Upper lobe of right lung (tissue), 1 donor: ENCODE measurements at regions not wholly inside any gene's neighbourhood (a gene's known extent, or its start where the extent isn't known, plus 50 kb on each side); places are given as distances from the start of the nearest gene placed in this dataset.

Experiments
- ATAC-seq: fragments of 200-7000 bp; cut with Tn5 transposase; one replicate; pipeline ENCODE4 v1.9.1; 2020; ENCODE audit warnings: mild to moderate bottlenecking, moderate library complexity
- DNase-seq: peaks from one replicate; pipeline ENCODE4 v3.0.0-alpha.2; 2020
- H3K27ac ChIP-seq: fragments of 200-600 bp; one replicate; pipeline ENCODE4 v1.8.0; 2022
- H3K27me3 ChIP-seq: fragments of 200-600 bp; one replicate; pipeline ENCODE4 v1.8.0; 2022; ENCODE audit warnings: mild to moderate bottlenecking
- H3K36me3 ChIP-seq: fragments of 200-600 bp; one replicate; pipeline ENCODE4 v1.8.0; 2022
- H3K4me1 ChIP-seq: fragments of 200-600 bp; one replicate; pipeline ENCODE4 v1.8.0; 2022
- H3K4me3 ChIP-seq: fragments of 200-600 bp; one replicate; pipeline ENCODE4 v1.8.0; 2022; ENCODE audit warnings: mild to moderate bottlenecking
- H3K9me3 ChIP-seq: fragments of 200-600 bp; one replicate; pipeline ENCODE4 v1.8.0; 2022
- CTCF ChIP-seq: fragments of 200-600 bp; IDR thresholded peaks from one replicate; pipeline ENCODE4 v1.8.0; 2022; ENCODE audit warnings: antibody characterized with exemption
- intact Hi-C: fragments of 100-400 bp; cut with DNase I; formaldehyde crosslinking; loops from one replicate; pipeline ENCODE4 v1.11.0; 2022
- donor health status: DM: no; HTN: yes; CAD: no; lungs with severe emphysema.

GRCh38 chr18:69259282-69259681, 141.4 kb upstream of the DOK6 start:
- ATAC-seq, result no peak

GRCh38 chr18:69261406-69261805, 139.3 kb upstream of the DOK6 start:
- intact Hi-C loops, result no loop called here
- TF ChIP-seq CTCF, result no peak

More at GRCh38 chr18:69259282-69259681, 141.4 kb upstream of the DOK6 start:
- DNase-seq, result no peak
- no peak overlapping the region for H3K4me3 ChIP-seq
- H3K36me3 ChIP-seq, result no peaks in the 10 kb centered on the region
- no peak for TF ChIP-seq CTCF
- H3K4me1 ChIP-seq, result no peaks in the 10 kb centered on the region
- H3K27me3 ChIP-seq, result no peaks in the 10 kb centered on the region
- no peak overlapping the region for H3K27ac ChIP-seq
- intact Hi-C loops, result no loop called here
- H3K9me3 ChIP-seq, result no peaks in the 10 kb centered on the region

GRCh38 chr18:69265656-69266055, 135.0 kb upstream of the DOK6 start:
- no peak for TF ChIP-seq CTCF

More at GRCh38 chr18:69261406-69261805, 139.3 kb upstream of the DOK6 start:
- H3K36me3 ChIP-seq, result no peaks in the 10 kb centered on the region
- no peaks in the 10 kb centered on the region for H3K9me3 ChIP-seq
- H3K27me3 ChIP-seq, result no peaks in the 10 kb centered on the region
- no peak for ATAC-seq
- no peak for DNase-seq
- no peak overlapping the region for H3K4me3 ChIP-seq
- H3K27ac ChIP-seq, result no peak overlapping the region
- H3K4me1 ChIP-seq, result no peaks in the 10 kb centered on the region

GRCh38 chr18:69267895-69268294, 132.8 kb upstream of the DOK6 start:
- DNase-seq, result no peak

More at GRCh38 chr18:69265656-69266055, 135.0 kb upstream of the DOK6 start:
- no peaks in the 10 kb centered on the region for H3K27me3 ChIP-seq
- no peaks in the 10 kb centered on the region for H3K4me1 ChIP-seq
- no peak overlapping the region for H3K27ac ChIP-seq
- no peaks in the 10 kb centered on the region for H3K9me3 ChIP-seq
- intact Hi-C loops, result no loop called here
- no peaks in the 10 kb centered on the region for H3K36me3 ChIP-seq
- no peak overlapping the region for H3K4me3 ChIP-seq
- ATAC-seq (no peak), DNase-seq (no peak)

GRCh38 chr18:69282371-69282770, 118.3 kb upstream of the DOK6 start:
- Histone ChIP-seq H3K27me3 (no peaks in the 10 kb centered on the region), H3K27ac (no peak overlapping the region), H3K36me3 (no peaks in the 10 kb centered on the region), H3K9me3 (no peaks in the 10 kb centered on the region), H3K4me3 (no peak overlapping the region), H3K4me1 (no peaks in the 10 kb centered on the region)
- intact Hi-C loops, result no loop called here
- TF ChIP-seq CTCF, result no peak
- no peak for ATAC-seq
- DNase-seq, result no peak

More at GRCh38 chr18:69267895-69268294, 132.8 kb upstream of the DOK6 start:
- H3K4me3 ChIP-seq, result no peak overlapping the region
- H3K4me1 ChIP-seq, result no peaks in the 10 kb centered on the region
- no peak for ATAC-seq
- no peaks in the 10 kb centered on the region for H3K27me3 ChIP-seq
- no peak for TF ChIP-seq CTCF
- intact Hi-C loops, result no loop called here
- H3K27ac ChIP-seq, result no peak overlapping the region
- no peaks in the 10 kb centered on the region for H3K36me3 ChIP-seq
- no peaks in the 10 kb centered on the region for H3K9me3 ChIP-seq

GRCh38 chr18:69291044-69291443, 109.6 kb upstream of the DOK6 start:
- no peak for ATAC-seq
- Histone ChIP-seq H3K27ac (no peak overlapping the region), H3K27me3 (no peaks in the 10 kb centered on the region), H3K4me3 (no peak overlapping the region), H3K9me3 (no peaks in the 10 kb centered on the region), H3K4me1 (no peaks in the 10 kb centered on the region), H3K36me3 (no peaks in the 10 kb centered on the region)
- TF ChIP-seq CTCF, result no peak
- DNase-seq, result no peak
- intact Hi-C loops, result no loop called here
